Endothelial cell of umbilical vein (primary cell): ENCODE measurements at regions not wholly inside any gene's neighbourhood (a gene's known extent, or its start where the extent isn't known, plus 50 kb on each side); places are given as distances from the start of the nearest gene placed in this dataset.

Source experiments
- BruUV-seq: library from RNA; stranded (reverse); fragments of 400-500 nt; replicated peaks from 2 replicates; lab custom pipeline; 2021; lab: Mats Ljungman, UMichigan
- CTCF ChIA-PET: fragments of 300-600, 350-600 bp; sonication (Branson Sonifier 250); formaldehyde crosslinking; loops from one replicate; lab custom pipeline; 2021; ENCODE audit warnings: antibody characterized with exemption, inconsistent platforms; lab: Charles Lee
- POLR2A ChIA-PET: fragments of 300-600, 350-600 bp; sonication (Branson Sonifier 250); formaldehyde crosslinking; loops from one replicate; lab custom pipeline; 2021; ENCODE audit warnings: antibody characterized with exemption, inconsistent platforms; lab: Charles Lee
- DNase-seq: peaks from one replicate; pipeline ENCODE4 v3.0.0-alpha.2; 2011; ENCODE audit warnings: low read depth, low spot score
- FAIRE-seq: peaks from 2 replicates; lab custom pipeline; 2011; peaks lifted over from hg19 to GRCh38; lab: Jason Lieb, UNC
- H2AFZ ChIP-seq: 2 replicates; pipeline ENCODE4 v1.6.0; 2012; ENCODE audit warnings: low read depth, low read length, control low read depth, inconsistent platforms
- H3K27ac ChIP-seq: 2 replicates; pipeline ENCODE4 v1.5.1; 2011; ENCODE audit warnings: low read depth, mild to moderate bottlenecking, control low read depth, low read length, moderate library complexity; ENCODE audit not compliant: insufficient read depth
- H3K27me3 ChIP-seq, 2 experiments: 2 replicates each; pipeline versions ENCODE4 v1.6.0 to v1.6.1; 2011; ENCODE audit warnings: low read length in 2 of 2, mixed read lengths in 1 of 2; ENCODE audit not compliant: control insufficient read depth in 2 of 2, insufficient read depth in 2 of 2
- H3K36me3 ChIP-seq, 2 experiments: 2 replicates in 1 of 2; 3 replicates in 1 of 2; pipeline ENCODE4 v1.5.1; 2011; ENCODE audit warnings: low read length in 2 of 2, mild to moderate bottlenecking in 1 of 2, moderate library complexity in 1 of 2; ENCODE audit not compliant: control insufficient read depth in 2 of 2, insufficient read depth in 2 of 2; ENCODE audit errors: extremely low read depth in 1 of 2
- H3K4me1 ChIP-seq: 3 replicates; pipeline ENCODE4 v1.5.1; 2011; ENCODE audit warnings: mild to moderate bottlenecking, low read length; ENCODE audit not compliant: control insufficient read depth, insufficient read depth; ENCODE audit errors: extremely low read depth
- H3K4me2 ChIP-seq: 2 replicates; pipeline ENCODE4 v1.6.1; 2011; ENCODE audit warnings: low read length, control low read depth, mixed read lengths; ENCODE audit not compliant: insufficient read depth
- H3K4me3 ChIP-seq, 3 experiments: fragments of 200-600 bp in 1 of 3; sonication (generic), shearing (Covaris generic) in 1 of 3; replicated peaks in 1 of 3; 2 replicates each; pipeline ENCODE4 v1.5.1; 2011 to 2016; ENCODE audit warnings: control low read depth in 3 of 3, low read length in 3 of 3, mild to moderate bottlenecking in 2 of 3, inconsistent platforms in 1 of 3, low read depth in 1 of 3, moderate library complexity in 1 of 3; ENCODE audit not compliant: insufficient read depth in 1 of 3
- H3K79me2 ChIP-seq: 2 replicates; pipeline ENCODE4 v1.6.0; 2012; ENCODE audit warnings: low read length, inconsistent platforms; ENCODE audit not compliant: control insufficient read depth, insufficient read depth
- H3K9ac ChIP-seq: replicated peaks from 2 replicates; pipeline ENCODE3; 2011; ENCODE audit warnings: low read length, control low read depth; ENCODE audit not compliant: insufficient read depth; ENCODE audit errors: extremely low read depth
- H3K9me1 ChIP-seq: replicated peaks from 3 replicates; pipeline ENCODE4 v1.6.0; 2011; ENCODE audit warnings: mild to moderate bottlenecking, low read length; ENCODE audit not compliant: control insufficient read depth, insufficient read depth; ENCODE audit errors: extremely low read depth
- H3K9me3 ChIP-seq: replicated peaks from 2 replicates; pipeline ENCODE4 v1.5.1; 2012; ENCODE audit warnings: low read length, inconsistent platforms; ENCODE audit not compliant: control insufficient read depth, insufficient read depth
- H4K20me1 ChIP-seq: replicated peaks from 2 replicates; pipeline ENCODE3; 2011; ENCODE audit warnings: mild to moderate bottlenecking, low read length; ENCODE audit not compliant: control insufficient read depth, insufficient read depth; ENCODE audit errors: extremely low read depth
- EZH2 ChIP-seq: IDR thresholded peaks from 2 replicates; pipeline ENCODE4 v1.6.1; 2012; ENCODE audit warnings: borderline replicate concordance, low read depth, mild to moderate bottlenecking, moderate library complexity, low read length, inconsistent platforms; ENCODE audit not compliant: severe bottlenecking
- FOS ChIP-seq: IDR thresholded peaks from 2 replicates; pipeline ENCODE4 v1.6.1; 2011; ENCODE audit warnings: mild to moderate bottlenecking, low read length, moderate library complexity, borderline replicate concordance; ENCODE audit not compliant: insufficient read depth
- GATA2 ChIP-seq: IDR thresholded peaks from 2 replicates; pipeline ENCODE4 v1.7.0; 2011; ENCODE audit warnings: low read depth, mild to moderate bottlenecking, moderate library complexity, mixed read lengths, low read length; ENCODE audit not compliant: insufficient read length, insufficient read depth
- JUN ChIP-seq: IDR thresholded peaks from 2 replicates; pipeline ENCODE4 v1.6.1; 2011; ENCODE audit warnings: borderline replicate concordance, low read depth; ENCODE audit not compliant: insufficient read length, insufficient read depth
- MYC ChIP-seq: IDR thresholded peaks from one replicate; pipeline ENCODE4 v1.6.1; 2011; ENCODE audit warnings: mild to moderate bottlenecking, low read depth, low read length
- POLR2A ChIP-seq: IDR thresholded peaks from 2 replicates; pipeline ENCODE4 v1.6.1; 2012; ENCODE audit warnings: low read depth, mild to moderate bottlenecking, control low read depth, low read length
- POLR2AphosphoS5 ChIP-seq: IDR thresholded peaks from 2 replicates; pipeline ENCODE4 v1.6.1; 2012; ENCODE audit warnings: low read depth, mild to moderate bottlenecking, control low read depth, low read length, moderate library complexity; ENCODE audit not compliant: insufficient read depth
- dilution Hi-C: fragments of 300-500 bp; cut with MboI; formaldehyde crosslinking; loops from one replicate; pipeline ENCODE4 v1.15.0; 2019; ENCODE audit warnings: low sequenced_read_pairs; ENCODE audit not compliant: extremely low pct_ligation_motif_present
- intact Hi-C: fragments of 100-400 bp; cut with micrococcal nuclease; formaldehyde crosslinking; loops from one replicate; pipeline ENCODE4 v1.10.0; 2022
- TF ChIP-seq, protein P1 (sequence below): IDR thresholded peaks from 2 replicates; pipeline ENCODE4 v1.6.1; 2011; ENCODE audit not compliant: insufficient read depth, insufficient read length
- TF ChIP-seq, protein P2 (sequence below), 2 donors: IDR thresholded peaks; 1 replicate in 1 of 2; 2 replicates in 1 of 2; pipeline ENCODE4 v1.5.1; 2011; ENCODE audit warnings: low read length in 2 of 2, mild to moderate bottlenecking in 2 of 2, moderate library complexity in 2 of 2, control low read depth in 1 of 2, inconsistent platforms in 1 of 2, low read depth in 1 of 2; ENCODE audit not compliant: insufficient read depth in 1 of 2; ENCODE audit errors: extremely low read depth in 1 of 2

DNA sequence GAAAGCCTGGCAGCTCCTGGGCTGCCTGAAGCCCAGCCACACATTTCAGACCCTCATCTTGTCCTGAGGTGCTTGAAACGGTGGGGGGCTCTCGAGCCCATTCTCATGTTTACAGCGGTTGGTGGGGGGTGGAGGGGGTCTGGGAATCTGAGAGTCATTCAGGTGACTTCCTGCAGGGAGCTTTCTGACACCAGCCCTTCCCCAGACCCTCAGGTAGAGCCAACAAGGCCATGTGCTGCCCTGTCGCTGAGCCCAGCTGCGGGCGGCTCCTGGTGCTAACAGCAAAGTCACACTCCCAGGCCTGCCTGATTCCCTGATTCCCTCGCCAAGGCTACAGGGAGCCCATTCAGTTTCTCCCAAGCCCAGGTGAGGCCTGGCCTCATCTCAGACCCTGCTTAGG is 324.9 kb upstream of the MEX3C start:
- TF ChIP-seq POLR2AphosphoS5 (no peak), POLR2A (no peak), EZH2 (no peak), FOS (no peak), GATA2 (no peak), MYC (no peak), JUN (no peak)
- TF ChIP-seq, protein P1, sequence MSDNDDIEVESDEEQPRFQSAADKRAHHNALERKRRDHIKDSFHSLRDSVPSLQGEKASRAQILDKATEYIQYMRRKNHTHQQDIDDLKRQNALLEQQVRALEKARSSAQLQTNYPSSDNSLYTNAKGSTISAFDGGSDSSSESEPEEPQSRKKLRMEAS, result no peak
- TF ChIP-seq, protein P2, sequence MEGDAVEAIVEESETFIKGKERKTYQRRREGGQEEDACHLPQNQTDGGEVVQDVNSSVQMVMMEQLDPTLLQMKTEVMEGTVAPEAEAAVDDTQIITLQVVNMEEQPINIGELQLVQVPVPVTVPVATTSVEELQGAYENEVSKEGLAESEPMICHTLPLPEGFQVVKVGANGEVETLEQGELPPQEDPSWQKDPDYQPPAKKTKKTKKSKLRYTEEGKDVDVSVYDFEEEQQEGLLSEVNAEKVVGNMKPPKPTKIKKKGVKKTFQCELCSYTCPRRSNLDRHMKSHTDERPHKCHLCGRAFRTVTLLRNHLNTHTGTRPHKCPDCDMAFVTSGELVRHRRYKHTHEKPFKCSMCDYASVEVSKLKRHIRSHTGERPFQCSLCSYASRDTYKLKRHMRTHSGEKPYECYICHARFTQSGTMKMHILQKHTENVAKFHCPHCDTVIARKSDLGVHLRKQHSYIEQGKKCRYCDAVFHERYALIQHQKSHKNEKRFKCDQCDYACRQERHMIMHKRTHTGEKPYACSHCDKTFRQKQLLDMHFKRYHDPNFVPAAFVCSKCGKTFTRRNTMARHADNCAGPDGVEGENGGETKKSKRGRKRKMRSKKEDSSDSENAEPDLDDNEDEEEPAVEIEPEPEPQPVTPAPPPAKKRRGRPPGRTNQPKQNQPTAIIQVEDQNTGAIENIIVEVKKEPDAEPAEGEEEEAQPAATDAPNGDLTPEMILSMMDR (IDR thresholded peaks at IDR 0.05; ENCODE audit: extremely low read depth in 1 of 2, insufficient read depth in 1 of 2, low read depth in 1 of 2, low read length in 2 of 2), result no peak
- Histone ChIP-seq H3K36me3 (no peaks in the 10 kb centered on the region), H2AFZ (no peak overlapping the region), H3K4me3 (no peak overlapping the region), H4K20me1 (no peaks in the 10 kb centered on the region), H3K4me2 (no peak overlapping the region), H3K27me3 (no peaks in the 10 kb centered on the region), H3K9ac (no peak overlapping the region), H3K9me3 (peaks cover 4% of the 10 kb centered on the region), H3K4me1 (no peaks in the 10 kb centered on the region), H3K79me2 (no peaks in the 10 kb centered on the region), H3K9me1 (no peaks in the 10 kb centered on the region), H3K27ac (no peak overlapping the region)
- no peak for DNase-seq
- FAIRE-seq, result no peak
- dilution Hi-C loops (no loop called here), intact Hi-C loops (no loop called here)
- ChIA-PET CTCF (no interaction called here), POLR2A (no interaction called here)
- BruUV-seq, result no TSS peak
